Thoracic aorta (tissue), 2 donors: ENCODE measurements at regions not wholly inside any gene's neighbourhood (a gene's known extent, or its start where the extent isn't known, plus 50 kb on each side); places are given as distances from the start of the nearest gene placed in this dataset.

Source experiments
- ATAC-seq: fragments of 150-250 bp; one replicate; pipeline ENCODE4 v1.8.0; 2017; ENCODE audit warnings: low read depth; ENCODE audit not compliant: insufficient number of reproducible peaks, low FRiP score
- DNase-seq: peaks from one replicate; pipeline ENCODE4 v3.0.0-alpha.2; 2020; ENCODE audit warnings: low spot score
- H3K27ac ChIP-seq, 2 donors: fragments of 200-600 bp; sonication (generic); 1 replicate in 1 of 2; 2 replicates in 1 of 2; pipeline ENCODE4 v1.5.1; 2016; ENCODE audit warnings: mild to moderate bottlenecking in 2 of 2, moderate library complexity in 2 of 2
- H3K27me3 ChIP-seq: fragments of 200-600 bp; sonication (generic); replicated peaks from 2 replicates; pipeline ENCODE4 v1.6.0; 2016; ENCODE audit warnings: mild to moderate bottlenecking; ENCODE audit not compliant: insufficient read depth
- H3K36me3 ChIP-seq: fragments of 200-600 bp; sonication (generic); one replicate; pipeline ENCODE4 v1.5.1; 2016
- H3K4me1 ChIP-seq, 2 donors: fragments of 200-600 bp; sonication (generic); 1 replicate in 1 of 2; 2 replicates in 1 of 2; pipeline versions ENCODE4 v1.5.1 to v1.6.0; 2016; ENCODE audit warnings: low read depth in 2 of 2, mild to moderate bottlenecking in 1 of 2; ENCODE audit not compliant: control insufficient read depth in 1 of 2
- H3K4me3 ChIP-seq: fragments of 200-600 bp; sonication (generic); 2 replicates; pipeline ENCODE4 v1.5.1; 2016; ENCODE audit warnings: mild to moderate bottlenecking
- H3K9me3 ChIP-seq: fragments of 200-600 bp; sonication (generic); 2 replicates; pipeline ENCODE4 v1.5.1; 2016
- TF ChIP-seq, protein P1 (sequence below): fragments of 200-600 bp; sonication (generic); IDR thresholded peaks from one replicate; pipeline ENCODE4 v1.5.1; 2019; ENCODE audit warnings: antibody characterized with exemption

DNA sequence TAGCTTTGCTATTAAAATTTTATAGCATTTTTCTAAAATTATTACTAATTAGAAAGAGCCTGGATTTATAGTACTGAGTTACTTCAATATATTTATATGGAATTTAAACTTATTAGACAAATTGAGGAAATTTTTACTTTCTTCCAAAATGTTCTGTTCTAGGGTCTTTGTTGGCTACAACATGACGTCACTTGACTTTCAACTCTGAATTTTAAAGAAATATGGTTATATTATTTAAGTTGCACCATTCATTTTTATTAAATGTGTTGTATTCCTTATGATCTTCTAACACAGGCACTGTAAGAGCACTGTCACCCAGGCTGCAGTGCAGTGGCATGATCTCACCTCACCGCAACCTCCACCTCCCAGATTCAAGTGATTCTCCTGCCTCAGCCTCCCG is 119.4 kb upstream of the CYLC2 start:
- Histone ChIP-seq H3K27me3 (no peaks in the 10 kb centered on the region), H3K27ac (no peak overlapping the region), H3K4me3 (no peak overlapping the region), H3K4me1 (no peaks in the 10 kb centered on the region), H3K9me3 (no peaks in the 10 kb centered on the region), H3K36me3 (no peaks in the 10 kb centered on the region)
- TF ChIP-seq, protein P1, sequence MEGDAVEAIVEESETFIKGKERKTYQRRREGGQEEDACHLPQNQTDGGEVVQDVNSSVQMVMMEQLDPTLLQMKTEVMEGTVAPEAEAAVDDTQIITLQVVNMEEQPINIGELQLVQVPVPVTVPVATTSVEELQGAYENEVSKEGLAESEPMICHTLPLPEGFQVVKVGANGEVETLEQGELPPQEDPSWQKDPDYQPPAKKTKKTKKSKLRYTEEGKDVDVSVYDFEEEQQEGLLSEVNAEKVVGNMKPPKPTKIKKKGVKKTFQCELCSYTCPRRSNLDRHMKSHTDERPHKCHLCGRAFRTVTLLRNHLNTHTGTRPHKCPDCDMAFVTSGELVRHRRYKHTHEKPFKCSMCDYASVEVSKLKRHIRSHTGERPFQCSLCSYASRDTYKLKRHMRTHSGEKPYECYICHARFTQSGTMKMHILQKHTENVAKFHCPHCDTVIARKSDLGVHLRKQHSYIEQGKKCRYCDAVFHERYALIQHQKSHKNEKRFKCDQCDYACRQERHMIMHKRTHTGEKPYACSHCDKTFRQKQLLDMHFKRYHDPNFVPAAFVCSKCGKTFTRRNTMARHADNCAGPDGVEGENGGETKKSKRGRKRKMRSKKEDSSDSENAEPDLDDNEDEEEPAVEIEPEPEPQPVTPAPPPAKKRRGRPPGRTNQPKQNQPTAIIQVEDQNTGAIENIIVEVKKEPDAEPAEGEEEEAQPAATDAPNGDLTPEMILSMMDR, result no peak
- no peak for ATAC-seq
- no peak for DNase-seq

DNA sequence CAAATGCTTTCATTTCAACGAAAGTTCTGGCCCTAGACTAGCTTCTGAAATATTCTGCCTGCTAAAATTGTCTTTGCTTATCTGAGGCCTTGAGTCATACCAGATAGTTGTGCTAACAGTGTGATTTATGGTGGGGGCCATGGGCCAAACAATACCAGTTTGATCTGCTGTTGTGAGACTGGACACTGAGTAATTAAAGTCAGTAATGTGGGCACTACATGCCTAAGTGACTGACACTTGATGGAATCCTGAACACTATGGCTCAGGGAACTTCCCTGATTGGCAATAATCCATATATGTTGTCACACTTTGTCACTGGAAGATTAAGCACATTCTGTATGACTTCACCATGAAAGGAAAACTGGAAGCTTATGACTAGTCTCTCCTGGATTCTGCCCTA is 127.6 kb upstream of the CYLC2 start:
- H3K27me3 ChIP-seq, result no peaks in the 10 kb centered on the region
- ATAC-seq (no peak), DNase-seq (no peak)
- H3K4me3 ChIP-seq, result no peak overlapping the region
- H3K4me1 ChIP-seq, result no peaks in the 10 kb centered on the region
- no peak overlapping the region for H3K27ac ChIP-seq
- no peaks in the 10 kb centered on the region for H3K9me3 ChIP-seq
- TF ChIP-seq, protein P1, result no peak
- no peaks in the 10 kb centered on the region for H3K36me3 ChIP-seq

- no peaks in the 10 kb centered on the region for H3K9me3 ChIP-seq
- H3K36me3 ChIP-seq, result no peaks in the 10 kb centered on the region
- H3K4me1 ChIP-seq, result no peaks in the 10 kb centered on the region
- H3K27ac ChIP-seq, result no peak overlapping the region
- no peaks in the 10 kb centered on the region for H3K27me3 ChIP-seq
- TF ChIP-seq, protein P1, result no peak
- H3K4me3 ChIP-seq, result no peak overlapping the region
- DNase-seq (no peak), ATAC-seq (no peak)
Observed at GRCh38 chr9:102862478-102862877, 132.7 kb upstream of the CYLC2 start.

DNA sequence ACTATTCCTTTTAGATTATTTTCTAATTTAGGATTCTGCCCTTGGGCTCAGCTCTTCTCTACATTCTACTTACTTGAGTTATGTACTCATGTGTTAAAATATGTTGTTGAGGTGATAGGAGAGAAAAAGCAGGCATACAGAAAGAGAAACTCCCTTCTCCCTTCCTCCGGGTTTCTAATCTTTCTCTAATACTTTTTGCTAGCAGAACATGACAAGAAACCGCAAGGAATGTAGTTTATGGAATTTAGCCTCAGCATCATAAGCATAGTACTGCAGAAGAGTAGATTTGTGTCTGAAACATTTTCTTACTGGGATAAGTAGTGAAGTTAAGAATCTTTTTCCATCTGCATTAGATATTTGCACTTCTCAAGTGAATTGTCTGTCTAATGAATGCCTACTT is 139.5 kb upstream of the CYLC2 start:
- Histone ChIP-seq H3K36me3 (no peaks in the 10 kb centered on the region), H3K27ac (no peak overlapping the region), H3K4me3 (no peak overlapping the region), H3K4me1 (no peaks in the 10 kb centered on the region), H3K9me3 (no peaks in the 10 kb centered on the region), H3K27me3 (no peaks in the 10 kb centered on the region)
- TF ChIP-seq, protein P1, result no peak
- ATAC-seq (no peak), DNase-seq (no peak)

DNA sequence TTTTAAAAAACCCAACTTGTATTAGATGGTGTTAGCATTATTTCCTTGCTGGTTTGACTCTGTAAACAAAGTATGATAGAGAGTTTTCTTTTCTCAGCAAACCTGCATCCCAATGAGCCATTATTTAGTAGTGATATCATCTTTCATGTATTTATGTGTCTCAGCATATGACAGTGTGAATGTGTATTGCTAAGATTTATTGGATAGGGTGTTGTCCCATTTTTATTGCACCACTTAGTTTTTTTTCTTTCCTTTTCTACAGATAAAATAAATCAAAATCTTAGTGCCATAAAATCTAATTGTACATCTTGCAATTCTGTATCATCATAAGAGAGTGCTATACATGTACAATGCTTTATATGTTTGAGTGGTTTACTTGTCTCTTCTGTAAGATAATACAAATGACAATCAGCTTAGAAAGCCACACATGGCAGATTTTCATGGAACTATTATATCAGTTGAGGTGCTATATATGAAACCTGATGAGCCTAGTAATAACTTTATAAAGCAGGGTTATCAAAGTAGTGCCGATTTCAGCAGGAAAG is 149.2 kb upstream of the CYLC2 start:
- ATAC-seq (no peak), DNase-seq (no peak)

More for the DNA sequence above, 149.2 kb upstream of the CYLC2 start:
- Histone ChIP-seq H3K36me3 (no peaks in the 10 kb centered on the region), H3K27ac (no peak overlapping the region), H3K9me3 (no peaks in the 10 kb centered on the region), H3K4me3 (no peak overlapping the region), H3K4me1 (no peaks in the 10 kb centered on the region), H3K27me3 (no peaks in the 10 kb centered on the region)
- TF ChIP-seq, protein P1, result no peak
